Gastroesophageal sphincter (tissue), 4 donors: ENCODE measurements at regions not wholly inside any gene's neighbourhood (a gene's known extent, or its start where the extent isn't known, plus 50 kb on each side); places are given as distances from the start of the nearest gene placed in this dataset.

ENCODE experiments used
- ATAC-seq: fragments of 150-250 bp; one replicate; pipeline ENCODE4 v1.9.1; 2016; ENCODE audit warnings: mild to moderate bottlenecking, moderate library complexity
- H3K27ac ChIP-seq, 4 donors: fragments of 200-600 bp; sonication (generic) in 3 of 4; 1 replicate in 3 of 4; 2 replicates in 1 of 4; pipeline ENCODE4 v1.5.1; 2016 to 2019
- H3K27me3 ChIP-seq: fragments of 200-600 bp; sonication (generic); one replicate; pipeline ENCODE4 v1.5.1; 2019
- H3K36me3 ChIP-seq, 2 donors: fragments of 200-600 bp; sonication (generic); one replicate each; pipeline ENCODE4 v1.5.1; 2019; ENCODE audit warnings: control low read depth in 1 of 2
- H3K4me1 ChIP-seq, 3 donors: fragments of 200-600 bp; sonication (generic); 1 replicate in 2 of 3; 2 replicates in 1 of 3; pipeline ENCODE4 v1.5.1; 2016 to 2019; ENCODE audit warnings: control low read depth in 2 of 3
- H3K4me3 ChIP-seq, 2 donors: fragments of 200-600 bp; sonication (generic); one replicate each; pipeline ENCODE4 v1.5.1; 2019; ENCODE audit warnings: mild to moderate bottlenecking in 1 of 2, moderate library complexity in 1 of 2
- H3K9me3 ChIP-seq, 3 donors: fragments of 200-600 bp; sonication (generic); one replicate each; pipeline ENCODE4 v1.5.1; 2017 to 2019; ENCODE audit warnings: control low read depth in 2 of 3
- CTCF ChIP-seq, 4 experiments: fragments of 200-600 bp in 2 of 4; fragments of 450-650 bp in 2 of 4; sonication (generic) in 1 of 4; IDR thresholded peaks; one replicate each; pipeline ENCODE4 v1.5.1; 2017 to 2019; ENCODE audit warnings: antibody characterized with exemption in 4 of 4, mild to moderate bottlenecking in 2 of 4, moderate library complexity in 2 of 4
- EP300 ChIP-seq: sonication (generic); formaldehyde crosslinking; IDR thresholded peaks from one replicate; pipeline ENCODE4 v1.6.1; 2017; ENCODE audit warnings: antibody characterized with exemption, mild to moderate bottlenecking
- POLR2A ChIP-seq, 2 donors: fragments of 450-650 bp; IDR thresholded peaks; one replicate each; pipeline ENCODE4 v1.6.1; 2017; ENCODE audit warnings: antibody characterized with exemption in 2 of 2, mild to moderate bottlenecking in 2 of 2, moderate library complexity in 1 of 2
- POLR2AphosphoS5 ChIP-seq: sonication (generic); formaldehyde crosslinking; IDR thresholded peaks from one replicate; pipeline ENCODE4 v1.6.1; 2017; ENCODE audit warnings: antibody characterized with exemption
- WGBS, 2 donors: methylation state at CpG; one replicate each; pipeline ENCODE4 v1.1.5; 2018; ENCODE audit warnings: low coverage in 1 of 2; 5-methylcytosine and 5-hydroxymethylcytosine counted together

GRCh38 chr9:17064558-17064957 lies 70.3 kb upstream of the CNTLN start:
- no peaks in the 10 kb centered on the region for H3K9me3 ChIP-seq
- 50 to 82% methylated on average over 1 of the region's 1 CpG for WGBS, 2 donors
- H3K4me1 ChIP-seq = no peaks in the 10 kb centered on the region
- no peaks in the 10 kb centered on the region for H3K36me3 ChIP-seq
- ATAC-seq = no peak
- H3K27ac ChIP-seq = no peak overlapping the region
- H3K4me3 ChIP-seq = no peak overlapping the region
- H3K27me3 ChIP-seq = no peaks in the 10 kb centered on the region
- no peak for TF ChIP-seq POLR2AphosphoS5
- no peak for TF ChIP-seq CTCF (IDR thresholded peaks at IDR 0.05)
- TF ChIP-seq EP300 = no peak
- no peak for TF ChIP-seq POLR2A (IDR thresholded peaks at IDR 0.05)

GRCh38 chr9:17063535-17064135 lies 71.2 kb upstream of the CNTLN start:
- WGBS, 2 donors = 17% methylated on average over 2 of the region's 2 CpGs
- no peak overlapping the region for H3K4me3 ChIP-seq
- no peaks in the 10 kb centered on the region for H3K9me3 ChIP-seq
- no peak overlapping the region for H3K27ac ChIP-seq
- no peaks in the 10 kb centered on the region for H3K4me1 ChIP-seq
- peak; percentile 63 for ATAC-seq
- TF ChIP-seq CTCF (IDR thresholded peaks at IDR 0.05) (peak; percentile 58 to 69 (median 61)), POLR2A (IDR thresholded peaks at IDR 0.05) (no peak)
- no peaks in the 10 kb centered on the region for H3K27me3 ChIP-seq
- no peaks in the 10 kb centered on the region for H3K36me3 ChIP-seq

- Histone ChIP-seq H3K27ac (no peak overlapping the region), H3K4me3 (no peak overlapping the region), H3K36me3 (no peaks in the 10 kb centered on the region), H3K4me1 (no peaks in the 10 kb centered on the region), H3K9me3 (no peaks in the 10 kb centered on the region), H3K27me3 (no peaks in the 10 kb centered on the region)
- WGBS, 2 donors = 0 to 57% methylated on average over 1 of the region's 1 CpG
- no peak for ATAC-seq
- TF ChIP-seq POLR2A (IDR thresholded peaks at IDR 0.05) (no peak), CTCF (IDR thresholded peaks at IDR 0.05) (no peak), POLR2AphosphoS5 (no peak), EP300 (no peak)
These were observed 72.3 kb upstream of the CNTLN start for GRCh38 chr9:17062497-17062896.

- Histone ChIP-seq H3K27me3 (no peaks in the 10 kb centered on the region), H3K9me3 (no peaks in the 10 kb centered on the region), H3K36me3 (no peaks in the 10 kb centered on the region), H3K4me1 (no peaks in the 10 kb centered on the region), H3K27ac (no peak overlapping the region), H3K4me3 (no peak overlapping the region)
- ATAC-seq = no peak
- TF ChIP-seq CTCF (IDR thresholded peaks at IDR 0.05) (no peak), EP300 (no peak), POLR2AphosphoS5 (no peak), POLR2A (IDR thresholded peaks at IDR 0.05) (no peak)
These were observed 74.4 kb upstream of the CNTLN start for GRCh38 chr9:17060450-17060849.

GRCh38 chr9:17059465-17059864 lies 75.4 kb upstream of the CNTLN start:
- WGBS, 2 donors = 100% methylated on average over 1 of the region's 1 CpG
- TF ChIP-seq CTCF (IDR thresholded peaks at IDR 0.05) = no peak
- TF ChIP-seq POLR2A (IDR thresholded peaks at IDR 0.05) = no peak
- TF ChIP-seq EP300 = no peak
- no peak for TF ChIP-seq POLR2AphosphoS5
- H3K27me3 ChIP-seq = no peaks in the 10 kb centered on the region
- no peaks in the 10 kb centered on the region for H3K9me3 ChIP-seq
- no peak overlapping the region for H3K4me3 ChIP-seq
- H3K36me3 ChIP-seq = no peaks in the 10 kb centered on the region
- ATAC-seq = no peak
- H3K27ac ChIP-seq = no peak overlapping the region
- H3K4me1 ChIP-seq = no peaks in the 10 kb centered on the region
